ENCODE measurements at regions not wholly inside any gene's neighbourhood (a gene's known extent, or its start where the extent isn't known, plus 50 kb on each side); places are given as distances from the start of the nearest gene placed in this dataset.
A peak's percentile ranks its signal among the peaks of the same experiment; 100 is the strongest.

DNA sequence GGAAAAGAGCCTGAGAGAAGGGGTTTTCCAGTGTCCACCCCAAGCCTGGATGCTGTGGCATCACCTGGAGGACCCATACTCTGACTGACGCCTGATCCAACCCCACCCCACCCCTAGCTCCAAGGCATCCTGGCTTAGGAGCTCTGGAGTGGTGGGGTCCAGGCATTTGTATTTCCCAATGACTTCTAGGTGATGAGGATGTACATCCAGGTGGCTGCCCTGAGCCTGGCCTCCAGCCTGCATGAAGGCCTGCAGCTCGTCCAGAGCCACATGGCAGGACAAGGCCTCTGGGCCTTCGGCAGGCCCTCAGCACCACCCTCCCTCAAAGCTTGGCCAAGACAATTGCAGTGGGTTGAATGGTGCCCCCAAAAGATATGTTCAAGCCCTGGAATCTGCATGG, 347.5 kb downstream of the C16orf95 start:
- no peak for DNase-seq (ENCODE audit: low read depth in 4 of 6, low spot score in 6 of 6)
- Histone ChIP-seq H3K4me3 (ENCODE audit: low read depth, low read length) (no peak overlapping the region), H3K36me3 (ENCODE audit: control insufficient read depth, insufficient read depth, low read length) (no peaks in the 10 kb centered on the region), H3K4me1 (ENCODE audit: control insufficient read depth, insufficient read depth, low read length) (peaks cover 11% of the 10 kb centered on the region), H3K9me3 (ENCODE audit: control insufficient read depth, insufficient read depth, low read length) (no peaks in the 10 kb centered on the region), H3K27ac (ENCODE audit: low read depth, low read length) (no peak overlapping the region), H3K27me3 (ENCODE audit: control insufficient read depth, insufficient read depth, low read length) (no peaks in the 10 kb centered on the region)
- 100% methylated on average over 1 of the region's 3 CpGs for WGBS (ENCODE audit: insufficient coverage)

DNA sequence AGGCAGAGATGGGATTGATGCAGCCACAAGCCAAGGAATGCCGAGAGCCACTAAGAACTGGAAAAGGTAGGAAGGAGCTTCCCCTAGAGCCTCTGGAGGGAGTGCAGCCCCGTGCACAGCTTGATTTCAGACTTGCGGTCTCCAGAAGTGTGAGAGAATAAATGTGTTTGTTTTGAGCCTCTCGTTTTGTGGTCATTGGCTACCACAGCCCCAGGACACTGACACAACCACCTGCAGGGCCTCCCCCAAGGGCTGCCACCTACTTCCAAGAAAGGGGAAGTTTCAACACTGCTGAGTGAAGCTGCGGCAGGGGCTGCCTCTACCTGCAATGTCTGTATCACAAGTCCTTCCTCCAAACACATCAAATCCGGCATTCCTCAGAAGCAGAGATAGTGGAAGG, 346.9 kb downstream of the C16orf95 start:
- no peak for DNase-seq (ENCODE audit: low read depth in 4 of 6, low spot score in 6 of 6)
- Histone ChIP-seq H3K36me3 (ENCODE audit: control insufficient read depth, insufficient read depth, low read length) (no peaks in the 10 kb centered on the region), H3K27me3 (ENCODE audit: control insufficient read depth, insufficient read depth, low read length) (no peaks in the 10 kb centered on the region), H3K27ac (ENCODE audit: low read depth, low read length) (peak overlapping the region; percentile 15), H3K4me3 (ENCODE audit: low read depth, low read length) (no peak overlapping the region), H3K4me1 (ENCODE audit: control insufficient read depth, insufficient read depth, low read length) (peaks cover 11% of the 10 kb centered on the region), H3K9me3 (ENCODE audit: control insufficient read depth, insufficient read depth, low read length) (no peaks in the 10 kb centered on the region)
- WGBS (ENCODE audit: insufficient coverage): 100% methylated on average over 2 of the region's 6 CpGs

DNA sequence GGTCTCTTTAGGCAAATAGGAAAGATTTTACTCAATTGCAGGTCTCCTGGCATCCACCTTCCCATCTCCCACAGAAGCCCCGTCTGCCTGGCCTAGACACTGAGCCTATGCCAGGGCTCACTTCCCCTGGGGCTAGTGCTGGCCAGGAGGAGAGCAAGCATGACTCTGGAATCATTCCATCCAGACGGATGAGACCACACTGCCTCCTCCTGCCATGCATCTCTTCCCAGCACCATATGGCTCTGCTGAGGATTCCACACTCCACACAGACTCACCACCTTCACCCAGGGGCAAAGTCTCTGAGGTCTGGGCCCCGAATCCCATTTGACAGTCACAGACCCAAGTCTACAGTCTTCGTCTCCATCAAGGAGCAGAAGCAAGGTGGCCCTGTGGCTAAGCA, 346.5 kb downstream of the C16orf95 start:
- peak overlapping the region; percentile 15 for H3K27ac ChIP-seq (ENCODE audit: low read depth, low read length)
- H3K27me3 ChIP-seq (ENCODE audit: control insufficient read depth, insufficient read depth, low read length): no peaks in the 10 kb centered on the region
- H3K4me1 ChIP-seq (ENCODE audit: control insufficient read depth, insufficient read depth, low read length): peaks cover 11% of the 10 kb centered on the region
- DNase-seq (ENCODE audit: low read depth in 4 of 6, low spot score in 6 of 6): no peak
- H3K36me3 ChIP-seq (ENCODE audit: control insufficient read depth, insufficient read depth, low read length): no peaks in the 10 kb centered on the region
- no peaks in the 10 kb centered on the region for H3K9me3 ChIP-seq (ENCODE audit: control insufficient read depth, insufficient read depth, low read length)
- 90% methylated on average over 4 of the region's 4 CpGs for WGBS (ENCODE audit: insufficient coverage)
- no peak overlapping the region for H3K4me3 ChIP-seq (ENCODE audit: low read depth, low read length)

DNA sequence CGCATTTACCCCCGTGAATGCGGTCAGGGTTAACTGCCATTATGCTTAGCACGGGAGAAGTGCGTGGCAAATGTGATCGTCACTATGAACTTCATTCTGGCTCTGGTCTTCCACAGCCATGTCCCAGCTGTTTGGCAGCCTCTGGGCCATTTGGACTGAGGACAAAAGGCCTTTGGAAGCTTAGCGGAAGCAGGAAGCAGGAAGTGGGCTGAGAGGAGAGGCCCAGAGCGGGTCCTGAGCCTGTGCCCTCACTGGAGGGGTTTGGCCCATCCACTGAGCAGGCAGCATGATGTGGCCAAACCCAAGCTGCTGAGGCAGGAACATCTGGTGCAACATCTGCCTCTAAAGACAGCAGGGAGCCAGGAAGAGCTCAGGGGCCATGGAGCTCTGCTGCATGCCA, 345.9 kb downstream of the C16orf95 start:
- Histone ChIP-seq H3K27ac (ENCODE audit: low read depth, low read length) (no peak overlapping the region), H3K4me1 (ENCODE audit: control insufficient read depth, insufficient read depth, low read length) (peaks cover 11% of the 10 kb centered on the region), H3K36me3 (ENCODE audit: control insufficient read depth, insufficient read depth, low read length) (no peaks in the 10 kb centered on the region), H3K27me3 (ENCODE audit: control insufficient read depth, insufficient read depth, low read length) (no peaks in the 10 kb centered on the region), H3K9me3 (ENCODE audit: control insufficient read depth, insufficient read depth, low read length) (no peaks in the 10 kb centered on the region), H3K4me3 (ENCODE audit: low read depth, low read length) (no peak overlapping the region)
- 70% methylated on average over 8 of the region's 8 CpGs for WGBS (ENCODE audit: insufficient coverage)
- DNase-seq (ENCODE audit: low read depth in 4 of 6, low spot score in 6 of 6): peak in 2 of 6 donors; percentile 31 to 47

DNA sequence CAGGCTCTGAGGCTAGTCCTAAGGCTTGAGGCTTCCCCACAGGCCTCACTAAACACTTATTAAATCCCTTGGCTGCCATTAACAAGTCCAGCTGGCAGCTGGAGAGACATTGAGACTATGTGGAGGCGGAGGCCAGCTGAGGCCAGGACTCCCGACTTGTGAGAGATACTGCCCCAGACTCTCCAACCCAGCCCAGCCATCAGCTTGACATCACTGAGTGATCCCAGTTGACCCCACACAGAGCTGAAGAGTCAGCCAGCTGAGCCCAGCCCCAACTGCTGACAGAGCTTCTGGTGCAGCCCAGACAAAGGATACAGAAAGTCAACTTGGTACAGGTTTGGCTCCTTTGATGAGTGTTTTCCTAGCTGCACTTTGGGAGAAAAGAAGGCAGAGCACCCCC, 343.1 kb downstream of the C16orf95 start:
- no peak for DNase-seq (ENCODE audit: low read depth in 4 of 6, low spot score in 6 of 6)
- Histone ChIP-seq H3K9me3 (ENCODE audit: control insufficient read depth, insufficient read depth, low read length) (no peaks in the 10 kb centered on the region), H3K27me3 (ENCODE audit: control insufficient read depth, insufficient read depth, low read length) (no peaks in the 10 kb centered on the region), H3K27ac (ENCODE audit: low read depth, low read length) (no peak overlapping the region), H3K4me1 (ENCODE audit: control insufficient read depth, insufficient read depth, low read length) (peaks cover 11% of the 10 kb centered on the region), H3K36me3 (ENCODE audit: control insufficient read depth, insufficient read depth, low read length) (no peaks in the 10 kb centered on the region), H3K4me3 (ENCODE audit: low read depth, low read length) (no peak overlapping the region)
- 93% methylated on average over 2 of the region's 2 CpGs for WGBS (ENCODE audit: insufficient coverage)

DNA sequence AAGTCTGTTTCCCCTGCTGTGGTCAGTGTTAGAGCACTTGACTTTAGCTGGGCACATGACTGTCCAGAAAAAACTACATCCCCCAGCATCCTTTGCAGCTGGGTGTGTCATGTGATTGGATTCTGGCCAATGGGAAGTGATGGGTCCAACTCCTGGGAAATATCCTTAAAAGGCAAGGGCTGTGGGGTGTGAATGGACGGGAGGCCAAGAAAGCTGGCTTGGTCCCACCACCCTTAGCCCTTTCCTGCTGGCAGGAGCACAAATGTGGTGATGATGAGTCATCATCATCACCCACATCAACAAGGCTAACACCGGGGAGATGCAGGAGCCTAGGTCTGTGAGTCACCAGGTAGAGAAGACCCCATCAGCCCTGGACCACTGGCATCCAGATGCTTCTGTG, 341.7 kb downstream of the C16orf95 start:
- Histone ChIP-seq H3K9me3 (ENCODE audit: control insufficient read depth, insufficient read depth, low read length) (no peaks in the 10 kb centered on the region), H3K27me3 (ENCODE audit: control insufficient read depth, insufficient read depth, low read length) (no peaks in the 10 kb centered on the region), H3K4me1 (ENCODE audit: control insufficient read depth, insufficient read depth, low read length) (peaks cover 10% of the 10 kb centered on the region), H3K4me3 (ENCODE audit: low read depth, low read length) (no peak overlapping the region), H3K36me3 (ENCODE audit: control insufficient read depth, insufficient read depth, low read length) (no peaks in the 10 kb centered on the region), H3K27ac (ENCODE audit: low read depth, low read length) (no peak overlapping the region)
- WGBS (ENCODE audit: insufficient coverage): no CpG with 5 or more reads among the region's 2 CpGs
- peak in 1 of 6 donors; percentile 53 for DNase-seq (ENCODE audit: low read depth in 4 of 6, low spot score in 6 of 6)

DNA sequence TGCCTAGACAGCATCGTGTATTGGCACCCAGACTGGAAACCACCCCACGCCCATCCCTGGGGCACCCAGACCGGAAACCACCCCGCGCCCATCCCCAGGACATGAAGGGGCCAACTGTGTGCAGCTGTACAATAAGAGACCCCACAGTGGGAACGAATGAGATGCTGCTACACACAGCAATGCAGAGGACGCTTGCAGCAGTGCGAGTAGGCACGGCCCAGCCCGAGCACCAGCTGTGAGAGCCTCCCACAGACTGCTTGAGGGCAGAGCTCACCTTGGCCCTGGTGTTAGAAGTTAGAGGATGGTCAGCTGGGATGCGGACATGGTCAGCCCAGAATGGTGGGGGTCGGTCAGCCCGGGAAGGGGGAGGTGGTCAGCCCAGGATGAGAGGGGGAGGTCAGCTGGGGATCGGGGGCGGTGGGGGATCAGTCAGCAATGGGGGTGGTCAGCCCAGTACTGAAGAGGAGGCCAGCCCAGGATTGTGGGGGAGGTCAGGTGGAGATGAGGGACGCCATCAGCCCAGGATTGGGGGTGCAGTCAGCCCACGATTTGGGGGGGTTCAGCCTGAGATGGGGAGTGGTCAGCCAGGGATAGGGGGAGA, 340.0 kb downstream of the C16orf95 start:
- DNase-seq (ENCODE audit: low read depth in 4 of 6, low spot score in 6 of 6): no peak
- H3K9me3 ChIP-seq (ENCODE audit: control insufficient read depth, insufficient read depth, low read length): no peaks in the 10 kb centered on the region
- WGBS (ENCODE audit: insufficient coverage): 93% methylated on average over 17 of the region's 17 CpGs
- H3K4me3 ChIP-seq (ENCODE audit: low read depth, low read length): no peak overlapping the region
- H3K36me3 ChIP-seq (ENCODE audit: control insufficient read depth, insufficient read depth, low read length): no peaks in the 10 kb centered on the region
- no peaks in the 10 kb centered on the region for H3K27me3 ChIP-seq (ENCODE audit: control insufficient read depth, insufficient read depth, low read length)
- H3K27ac ChIP-seq (ENCODE audit: low read depth, low read length): no peak overlapping the region
- H3K4me1 ChIP-seq (ENCODE audit: control insufficient read depth, insufficient read depth, low read length): no peaks in the 10 kb centered on the region

DNA sequence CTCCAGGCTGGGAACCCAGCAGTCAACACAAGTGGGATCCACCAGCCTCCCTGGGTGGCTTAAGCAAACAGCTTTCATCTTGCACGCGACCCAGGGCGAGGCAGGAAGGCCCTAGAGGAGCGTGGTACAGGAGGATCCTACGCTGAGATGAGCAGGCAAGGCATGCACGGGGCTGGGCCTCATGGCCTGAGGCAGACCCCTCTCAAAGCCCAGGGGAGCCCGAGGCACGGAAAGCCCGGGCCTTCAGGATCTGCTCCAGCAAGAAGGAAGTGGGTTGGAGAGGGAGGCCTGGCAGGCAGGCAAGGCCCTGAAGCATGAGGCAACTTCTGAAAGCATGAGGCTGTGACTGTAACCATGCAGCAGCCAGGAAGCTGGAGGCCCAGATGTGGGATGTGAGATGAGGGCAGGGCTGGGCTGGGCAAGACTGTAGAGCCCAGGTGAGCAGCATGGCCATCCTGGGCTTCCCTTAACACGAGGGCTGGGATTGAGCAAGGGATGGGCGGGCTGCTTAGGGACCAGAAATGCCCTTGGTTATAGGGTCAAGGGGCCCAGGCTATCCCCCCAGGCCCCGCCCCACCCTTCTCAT, 338.7 kb downstream of the C16orf95 start:
- Histone ChIP-seq H3K4me1 (ENCODE audit: control insufficient read depth, insufficient read depth, low read length) (no peaks in the 10 kb centered on the region), H3K27me3 (ENCODE audit: control insufficient read depth, insufficient read depth, low read length) (no peaks in the 10 kb centered on the region)
- WGBS (ENCODE audit: insufficient coverage): 90% methylated on average over 12 of the region's 12 CpGs

DNA sequence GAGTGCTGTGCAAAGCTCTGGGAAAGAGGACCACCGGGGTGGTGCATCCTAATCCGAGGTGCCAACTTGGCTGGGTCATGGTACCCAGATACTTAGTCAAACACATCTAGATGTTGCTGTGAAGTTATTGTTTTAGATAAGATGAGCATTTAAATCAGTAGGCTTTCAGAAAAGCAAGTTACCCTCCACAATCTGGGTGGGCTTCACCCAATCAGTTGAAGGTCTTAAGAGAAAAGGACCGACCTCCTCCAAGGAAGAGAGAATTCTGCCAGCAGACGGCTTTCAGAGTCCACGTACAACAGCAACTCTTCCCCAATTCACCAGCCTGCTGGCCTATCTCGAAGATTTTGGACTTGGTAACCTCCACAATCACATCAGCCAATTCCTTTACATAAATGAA, 338.1 kb downstream of the C16orf95 start:
- no peak for DNase-seq (ENCODE audit: low read depth in 4 of 6, low spot score in 6 of 6)
- Histone ChIP-seq H3K27ac (ENCODE audit: low read depth, low read length) (no peak overlapping the region), H3K36me3 (ENCODE audit: control insufficient read depth, insufficient read depth, low read length) (no peaks in the 10 kb centered on the region), H3K4me3 (ENCODE audit: low read depth, low read length) (no peak overlapping the region), H3K27me3 (ENCODE audit: control insufficient read depth, insufficient read depth, low read length) (no peaks in the 10 kb centered on the region), H3K9me3 (ENCODE audit: control insufficient read depth, insufficient read depth, low read length) (no peaks in the 10 kb centered on the region), H3K4me1 (ENCODE audit: control insufficient read depth, insufficient read depth, low read length) (no peaks in the 10 kb centered on the region)
- 94% methylated on average over 2 of the region's 6 CpGs for WGBS (ENCODE audit: insufficient coverage)

More for the DNA sequence above, 338.7 kb downstream of the C16orf95 start:
- Histone ChIP-seq H3K9me3 (ENCODE audit: control insufficient read depth, insufficient read depth, low read length) (no peaks in the 10 kb centered on the region), H3K27ac (ENCODE audit: low read depth, low read length) (no peak overlapping the region), H3K4me3 (ENCODE audit: low read depth, low read length) (no peak overlapping the region), H3K36me3 (ENCODE audit: control insufficient read depth, insufficient read depth, low read length) (no peaks in the 10 kb centered on the region)
- no peak for DNase-seq (ENCODE audit: low read depth in 4 of 6, low spot score in 6 of 6)

DNA sequence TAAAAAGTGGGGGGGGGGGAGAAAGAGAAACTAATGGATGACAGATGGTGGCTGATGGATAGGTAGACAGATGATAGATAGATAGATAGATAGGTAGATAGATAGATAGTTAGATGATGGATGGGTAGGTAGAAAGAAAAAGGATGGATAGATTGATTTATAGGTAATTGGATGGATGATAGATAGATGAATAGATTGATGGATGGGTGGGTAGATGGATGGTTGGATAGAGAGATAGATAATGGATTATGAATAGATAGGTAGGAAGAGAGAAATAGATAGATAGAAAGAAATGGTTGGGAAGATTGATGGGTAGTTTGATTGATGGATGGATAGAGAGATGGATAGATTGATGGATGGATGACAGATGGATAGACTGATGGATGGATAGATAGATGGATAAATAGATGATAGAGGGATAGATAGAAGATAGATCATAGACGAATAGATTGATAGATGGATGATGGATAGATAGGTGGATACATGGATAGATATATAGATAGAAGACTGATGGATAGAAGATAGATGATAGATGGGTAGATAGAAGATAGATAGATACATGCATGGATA, 337.1 kb downstream of the C16orf95 start:
- Histone ChIP-seq H3K4me1 (ENCODE audit: control insufficient read depth, insufficient read depth, low read length) (peaks cover 4% of the 10 kb centered on the region), H3K27ac (ENCODE audit: low read depth, low read length) (no peak overlapping the region), H3K4me3 (ENCODE audit: low read depth, low read length) (no peak overlapping the region), H3K36me3 (ENCODE audit: control insufficient read depth, insufficient read depth, low read length) (no peaks in the 10 kb centered on the region), H3K9me3 (ENCODE audit: control insufficient read depth, insufficient read depth, low read length) (no peaks in the 10 kb centered on the region), H3K27me3 (ENCODE audit: control insufficient read depth, insufficient read depth, low read length) (peaks cover 3% of the 10 kb centered on the region)
- WGBS (ENCODE audit: insufficient coverage): 88% methylated on average over 1 of the region's 1 CpG
- DNase-seq (ENCODE audit: low read depth in 4 of 6, low spot score in 6 of 6): no peak
